DND-41 (cell line): ENCODE measurements at regions not wholly inside any gene's neighbourhood (a gene's known extent, or its start where the extent isn't known, plus 50 kb on each side); places are given as distances from the start of the nearest gene placed in this dataset.

Source experiments
- CTCF ChIP-seq: IDR thresholded peaks from 2 replicates; pipeline ENCODE4 v1.5.1; 2012; ENCODE audit warnings: borderline replicate concordance, low read length, moderate library complexity, mild to moderate bottlenecking; ENCODE audit not compliant: poor library complexity, severe bottlenecking; ENCODE audit errors: extremely low read depth
- EZH2 ChIP-seq: IDR thresholded peaks from 3 replicates; pipeline ENCODE4 v1.6.1; 2012; ENCODE audit warnings: borderline replicate concordance, low read depth, mild to moderate bottlenecking, moderate library complexity, low read length, inconsistent platforms; ENCODE audit not compliant: severe bottlenecking

DNA sequence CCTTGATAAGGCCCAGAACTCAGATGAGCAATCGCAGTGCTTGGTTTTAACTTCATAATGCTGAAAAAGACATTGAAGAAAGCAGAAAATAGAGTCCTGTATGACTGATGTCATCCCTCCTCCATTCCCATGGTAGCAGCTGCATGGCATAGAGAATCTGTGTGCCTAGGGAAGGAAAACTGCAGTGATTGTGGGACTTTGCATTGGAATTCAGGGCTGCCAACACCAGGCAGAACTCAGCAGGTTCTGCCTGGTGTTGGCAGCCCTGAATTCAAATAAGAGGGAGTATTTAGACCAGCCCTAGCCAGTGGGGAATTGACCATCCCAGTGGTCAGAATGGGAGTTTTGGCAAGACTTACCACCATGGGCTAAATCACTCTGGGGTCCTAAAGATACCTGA, 1016.0 kb downstream of the FAM181B start:
- TF ChIP-seq CTCF (no peak), EZH2 (no peak)
